ENCODE measurements at regions not wholly inside any gene's neighbourhood (a gene's known extent, or its start where the extent isn't known, plus 50 kb on each side); places are given as distances from the start of the nearest gene placed in this dataset.
A peak's percentile ranks its signal among the peaks of the same experiment; 100 is the strongest.
"Not testable (repeated sequence)": the region's sequence is repeated elsewhere in the genome, so short reads cannot be mapped to it uniquely, and the experiment has no call there.

DNA sequence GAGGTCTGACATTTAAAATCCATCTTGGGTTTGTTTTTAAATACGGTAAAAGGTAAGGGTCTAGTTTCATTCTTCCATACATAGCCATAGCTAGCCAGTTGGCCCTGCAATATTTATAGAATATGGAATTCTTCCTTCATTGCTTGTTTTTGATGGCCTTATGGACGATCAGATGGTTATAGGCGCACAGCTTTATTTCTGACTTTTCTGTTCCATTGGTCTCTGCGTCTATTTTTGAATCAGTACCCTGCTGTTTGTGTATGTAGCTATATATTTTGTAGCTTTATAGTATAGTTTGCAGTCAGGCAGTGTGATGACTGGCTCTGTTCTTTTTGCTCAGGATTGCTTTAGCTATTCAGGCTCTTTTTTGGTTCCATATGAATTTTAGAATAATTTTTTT is 366.8 kb upstream of the MIS18BP1 start:
- no peak for DNase-seq (ENCODE audit: low spot score)

- no peak for DNase-seq (ENCODE audit: low spot score)
Observed at GRCh38 chr14:45610318-45610717, 357.3 kb upstream of the MIS18BP1 start.

- no peak for DNase-seq (ENCODE audit: low spot score)
Observed at GRCh38 chr14:45587142-45587541, 334.1 kb upstream of the MIS18BP1 start.

DNA sequence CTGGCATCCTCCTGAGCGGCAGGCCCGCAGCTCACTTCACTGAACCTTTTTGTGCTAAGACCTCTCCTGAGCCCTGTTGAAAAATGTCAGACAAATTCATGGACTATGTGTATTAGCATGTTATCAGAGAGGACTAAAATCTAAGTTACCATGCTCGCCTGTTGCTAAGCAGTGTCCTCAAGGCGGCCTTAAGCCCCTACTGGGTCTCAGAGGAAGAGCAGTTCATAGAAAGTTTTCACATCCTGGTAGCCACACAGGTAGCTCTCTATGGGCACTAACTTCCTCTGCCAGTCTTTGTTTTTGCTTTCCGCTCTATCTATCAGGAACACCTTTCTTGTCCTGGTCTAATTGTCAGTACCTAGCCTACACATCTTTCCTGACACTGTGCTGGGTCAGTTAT is 306.6 kb upstream of the MIS18BP1 start:
- no peak for DNase-seq (ENCODE audit: low spot score)

- DNase-seq (ENCODE audit: low spot score), result no peak
Observed at GRCh38 chr14:45558183-45558582, 305.2 kb upstream of the MIS18BP1 start.

DNA sequence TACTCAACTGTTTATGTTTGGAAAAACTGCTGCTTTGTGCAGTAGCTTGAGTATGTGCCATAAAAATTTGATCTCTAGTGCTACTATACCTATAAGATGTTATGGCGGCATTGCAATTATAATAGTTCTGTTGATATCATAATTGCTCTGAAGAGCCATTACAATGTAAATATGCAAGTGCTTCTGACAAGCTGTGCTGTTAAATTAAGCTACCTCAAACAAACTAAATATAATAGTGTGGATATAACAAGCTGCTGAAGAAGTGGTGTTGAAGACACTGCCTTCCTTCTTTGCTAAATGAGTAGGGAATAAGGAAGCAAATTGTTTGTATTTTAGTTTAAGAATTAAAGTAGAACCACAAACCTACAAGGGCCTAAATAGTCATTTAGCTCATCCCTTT is 301.0 kb upstream of the MIS18BP1 start:
- no peak for DNase-seq (ENCODE audit: low spot score)

GRCh38 chr14:45551240-45551820 is 298.3 kb upstream of the MIS18BP1 start:
- DNase-seq (ENCODE audit: low spot score), result not testable (repeated sequence)

- DNase-seq (ENCODE audit: low spot score), result no peak
Observed at GRCh38 chr14:45531022-45531421, 278.0 kb upstream of the MIS18BP1 start.

DNA sequence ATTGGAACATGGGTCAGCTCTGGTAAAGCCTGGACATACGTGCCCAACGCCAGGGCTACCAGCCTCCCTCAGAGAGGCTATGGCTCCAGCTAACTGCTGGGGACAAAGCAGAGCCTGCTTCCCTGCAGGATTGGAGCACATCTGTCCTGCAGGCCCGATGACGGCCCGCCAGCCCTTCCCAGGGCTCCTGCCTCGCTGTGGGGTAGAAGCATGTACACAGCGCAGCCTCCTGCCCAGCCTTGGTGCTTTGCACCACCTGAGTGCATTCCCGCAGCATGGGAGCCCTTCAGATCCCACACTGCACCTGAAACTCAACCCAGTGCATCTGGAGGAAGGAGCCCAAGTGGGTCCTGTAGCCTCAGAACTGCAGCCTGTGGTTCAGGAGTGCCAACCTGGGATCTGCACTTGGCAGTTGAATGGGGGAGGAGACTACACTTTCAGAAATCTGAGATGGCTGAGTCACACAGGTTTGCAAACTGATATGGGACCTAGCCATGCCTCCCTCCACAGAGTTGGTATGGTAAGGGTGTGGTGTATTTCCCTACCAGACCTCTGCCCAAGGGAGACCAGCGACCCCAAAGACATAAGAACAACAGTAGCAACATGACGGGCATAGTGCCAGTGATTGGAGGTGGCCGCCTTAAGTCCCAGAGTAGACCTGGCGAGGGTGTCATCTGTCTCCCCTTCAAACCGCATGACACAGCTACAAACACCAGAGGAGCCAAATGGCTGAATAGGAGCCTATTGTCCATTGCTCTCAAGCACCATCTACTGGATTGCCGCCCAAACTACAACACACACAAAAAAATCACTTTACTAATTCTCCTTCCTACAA is 273.9 kb upstream of the MIS18BP1 start:
- no peak for DNase-seq (ENCODE audit: low spot score)

GRCh38 chr14:45519766-45520165 is 266.8 kb upstream of the MIS18BP1 start:
- DNase-seq (ENCODE audit: low spot score), result no peak

GRCh38 chr14:45492876-45493275 is 239.9 kb upstream of the MIS18BP1 start:
- no peak for DNase-seq (ENCODE audit: low spot score)

DNA sequence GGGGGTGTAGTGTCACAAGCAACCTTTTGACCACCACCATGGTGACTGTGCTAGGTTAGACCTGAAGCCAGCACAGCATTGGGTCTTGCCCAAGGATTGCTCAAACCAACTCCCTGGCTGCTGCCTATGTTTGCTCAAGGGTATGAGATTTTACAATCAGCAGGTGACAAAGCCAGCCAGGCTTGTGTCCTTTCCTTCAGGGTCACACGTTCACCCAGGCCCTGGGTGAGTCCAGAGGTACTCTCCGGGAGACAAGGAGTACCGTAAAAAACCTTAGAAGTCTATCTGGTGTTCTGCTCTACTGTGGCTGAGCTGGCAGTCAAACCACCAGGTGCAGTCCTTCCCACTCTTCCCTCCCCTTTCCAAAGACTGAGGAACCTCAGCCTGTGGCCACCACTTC is 238.9 kb upstream of the MIS18BP1 start:
- DNase-seq (ENCODE audit: low spot score), result no peak

DNA sequence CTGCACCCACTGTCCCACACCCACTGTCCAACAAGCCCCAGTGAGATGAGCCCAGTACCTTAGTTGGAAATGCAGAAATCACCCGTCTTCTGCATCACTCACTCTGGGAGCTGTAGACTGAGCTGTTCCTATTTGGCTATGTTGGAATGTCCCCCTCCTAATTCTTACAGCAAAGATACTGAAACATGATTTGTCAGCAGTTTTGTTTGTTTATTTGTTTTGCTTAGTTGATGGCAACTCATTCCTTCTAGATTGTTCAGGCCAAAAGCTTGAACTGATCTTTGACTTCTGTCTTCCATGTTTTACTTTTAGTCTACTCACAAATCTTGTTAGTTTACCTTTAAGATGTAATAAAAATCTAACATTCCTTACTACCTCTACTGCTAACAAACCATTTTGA is 233.6 kb upstream of the MIS18BP1 start:
- DNase-seq (ENCODE audit: low spot score), result no peak

GRCh38 chr14:45467023-45467422 is 214.0 kb upstream of the MIS18BP1 start:
- DNase-seq (ENCODE audit: low spot score), result no peak

DNA sequence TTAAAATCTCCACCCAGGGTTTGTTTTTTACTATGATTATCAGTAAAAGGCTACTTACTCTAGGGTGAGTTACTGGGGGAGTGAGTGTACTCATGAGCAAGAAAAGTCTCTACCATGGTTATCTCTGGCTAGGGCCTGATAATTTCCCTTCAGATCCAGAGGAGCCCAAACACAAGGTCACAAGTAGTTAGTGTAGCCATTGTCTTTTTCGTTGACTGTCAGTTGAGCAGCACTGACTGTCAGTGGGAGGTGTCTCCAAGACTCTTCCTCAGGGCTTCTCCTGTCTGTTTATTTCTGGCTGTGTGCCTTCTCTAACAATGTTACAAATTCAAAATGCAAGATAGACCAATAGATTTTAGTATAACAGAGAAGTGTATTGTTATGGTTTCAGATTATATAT is 181.2 kb upstream of the MIS18BP1 start:
- no peak for DNase-seq (ENCODE audit: low spot score)

- DNase-seq (ENCODE audit: low spot score), result peak; percentile 15
Observed at GRCh38 chr14:45426685-45427282, 173.8 kb upstream of the MIS18BP1 start.

DNA sequence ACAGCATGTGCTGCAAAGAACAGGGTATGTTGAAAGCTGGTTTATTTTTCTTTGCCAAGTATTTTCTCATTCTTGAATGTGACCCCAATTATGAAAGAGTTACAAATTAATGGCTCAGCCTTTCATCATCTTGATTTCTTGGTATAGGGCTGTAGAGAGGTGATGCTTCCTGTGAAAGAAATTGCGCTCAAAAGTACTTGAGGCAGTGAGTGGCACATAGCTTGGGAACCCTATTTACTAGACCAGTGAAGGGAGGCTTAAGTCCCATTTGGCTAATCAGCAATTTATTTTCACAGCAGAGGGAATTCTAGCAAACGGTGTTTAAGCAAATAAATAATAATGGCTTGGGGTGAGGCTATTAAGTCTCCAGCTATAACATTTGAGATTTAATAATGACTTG is 153.9 kb upstream of the MIS18BP1 start:
- no peak for DNase-seq (ENCODE audit: low spot score)

DNA sequence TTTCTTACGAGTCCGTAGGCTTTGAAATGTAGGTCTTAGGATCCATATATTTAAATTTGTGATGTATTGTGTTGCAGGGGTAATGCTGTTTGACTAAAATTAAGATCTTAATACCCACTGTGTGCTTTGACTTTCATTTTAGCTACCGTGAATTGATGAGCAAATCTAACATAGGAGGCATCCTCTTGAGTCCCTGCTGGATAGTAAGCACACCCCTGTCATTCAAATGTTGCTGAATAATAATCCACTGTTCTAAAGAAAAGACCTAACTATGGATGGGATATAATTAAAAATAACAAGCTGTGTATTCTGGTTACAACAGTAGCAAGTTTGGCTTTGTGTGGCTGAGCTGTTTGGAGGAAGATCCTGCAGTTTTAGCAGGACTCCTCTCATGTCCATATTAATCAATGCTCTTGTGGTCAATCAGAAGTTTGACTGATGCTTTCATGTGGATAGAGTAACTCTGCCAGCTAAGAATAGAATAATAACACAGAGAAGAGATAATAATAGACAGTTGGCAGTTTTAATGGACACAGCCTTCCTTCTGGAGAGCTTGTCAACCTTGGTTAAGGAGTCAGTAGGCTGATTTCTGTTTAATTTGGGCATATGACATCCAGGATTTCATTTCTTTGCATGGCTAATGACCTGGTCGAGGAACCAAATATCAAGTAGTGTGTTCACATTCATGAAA is 148.1 kb upstream of the MIS18BP1 start:
- DNase-seq (ENCODE audit: low spot score), result no peak

GRCh38 chr14:45400509-45400908 is 147.5 kb upstream of the MIS18BP1 start:
- no peak for DNase-seq (ENCODE audit: low spot score)

- DNase-seq (ENCODE audit: low spot score), result no peak
Observed at GRCh38 chr14:45381091-45381490, 128.1 kb upstream of the MIS18BP1 start.

- DNase-seq (ENCODE audit: low spot score), result no peak
Observed at GRCh38 chr14:45377166-45377565, 124.2 kb upstream of the MIS18BP1 start.

- no peak for DNase-seq (ENCODE audit: low spot score)
Observed at GRCh38 chr14:45373877-45374276, 120.9 kb upstream of the MIS18BP1 start.
